Right lobe of liver (tissue), 6 donors: ENCODE measurements at regions not wholly inside any gene's neighbourhood (a gene's known extent, or its start where the extent isn't known, plus 50 kb on each side); places are given as distances from the start of the nearest gene placed in this dataset.

Source experiments
- ATAC-seq, 4 donors: fragments of 200-7000 bp; cut with Tn5 transposase; one replicate each; pipeline ENCODE4 v1.9.1; 2020; ENCODE audit warnings: mild to moderate bottlenecking in 4 of 4, moderate library complexity in 4 of 4
- DNase-seq, 3 donors: peaks; one replicate each; pipeline ENCODE4 v3.0.0-alpha.2; 2020
- H3K27ac ChIP-seq, 3 donors: fragments of 200-600 bp; one replicate each; pipeline ENCODE4 v1.8.0; 2022
- H3K27me3 ChIP-seq, 2 donors: fragments of 200-600 bp; one replicate each; pipeline ENCODE4 v1.8.0; 2022
- H3K36me3 ChIP-seq, 4 donors: fragments of 200-600 bp; sonication (generic) in 1 of 4; one replicate each; pipeline versions ENCODE4 v1.5.1 to v1.8.0; 2017 to 2022; ENCODE audit warnings: control low read depth in 1 of 4
- H3K4me1 ChIP-seq, 4 donors: fragments of 200-600 bp; sonication (generic) in 1 of 4; one replicate each; pipeline versions ENCODE4 v1.5.1 to v1.8.0; 2017 to 2022; ENCODE audit warnings: control low read depth in 1 of 4
- H3K4me3 ChIP-seq, 3 donors: fragments of 200-600 bp; one replicate each; pipeline ENCODE4 v1.8.0; 2022
- H3K9me3 ChIP-seq, 4 donors: fragments of 200-600 bp; sonication (generic) in 1 of 4; one replicate each; pipeline versions ENCODE4 v1.5.1 to v1.8.0; 2017 to 2022; ENCODE audit warnings: control low read depth in 1 of 4
- POLR2A ChIP-seq: fragments of 450-650 bp; IDR thresholded peaks from one replicate; pipeline ENCODE4 v1.6.1; 2017; ENCODE audit warnings: antibody characterized with exemption, mild to moderate bottlenecking
- WGBS: methylation state at CpG from one replicate; pipeline ENCODE4 v1.1.6; 2018; ENCODE audit warnings: low coverage, low lambda C conversion rate; ENCODE audit not compliant: insufficient coverage; ENCODE audit errors: missing lambda C conversion rate; 5-methylcytosine and 5-hydroxymethylcytosine counted together
- intact Hi-C, 2 donors: fragments of 100-400 bp; cut with DNase I; formaldehyde crosslinking; loops; one replicate each; pipeline versions ENCODE4 v1.11.2 to v1.14.1; 2022
- TF ChIP-seq, protein P1 (sequence below), 4 donors: fragments of 200-600 bp in 3 of 4; fragments of 450-650 bp in 1 of 4; IDR thresholded peaks; one replicate each; pipeline versions ENCODE4 v1.5.1 to v1.8.0; 2016 to 2022; ENCODE audit warnings: antibody characterized with exemption in 4 of 4, mild to moderate bottlenecking in 2 of 4
- donor health status: DM: no; HTN: yes; CAD: no.
- donor health status: DM: no; HTN: no; CAD: no.
- donor health status: DM: no; HTN: no; CAD: no.
- donor health status: DM: no; HTN: yes; CAD: no.
- donor health status: DM: no; HTN: yes; CAD: no.

DNA sequence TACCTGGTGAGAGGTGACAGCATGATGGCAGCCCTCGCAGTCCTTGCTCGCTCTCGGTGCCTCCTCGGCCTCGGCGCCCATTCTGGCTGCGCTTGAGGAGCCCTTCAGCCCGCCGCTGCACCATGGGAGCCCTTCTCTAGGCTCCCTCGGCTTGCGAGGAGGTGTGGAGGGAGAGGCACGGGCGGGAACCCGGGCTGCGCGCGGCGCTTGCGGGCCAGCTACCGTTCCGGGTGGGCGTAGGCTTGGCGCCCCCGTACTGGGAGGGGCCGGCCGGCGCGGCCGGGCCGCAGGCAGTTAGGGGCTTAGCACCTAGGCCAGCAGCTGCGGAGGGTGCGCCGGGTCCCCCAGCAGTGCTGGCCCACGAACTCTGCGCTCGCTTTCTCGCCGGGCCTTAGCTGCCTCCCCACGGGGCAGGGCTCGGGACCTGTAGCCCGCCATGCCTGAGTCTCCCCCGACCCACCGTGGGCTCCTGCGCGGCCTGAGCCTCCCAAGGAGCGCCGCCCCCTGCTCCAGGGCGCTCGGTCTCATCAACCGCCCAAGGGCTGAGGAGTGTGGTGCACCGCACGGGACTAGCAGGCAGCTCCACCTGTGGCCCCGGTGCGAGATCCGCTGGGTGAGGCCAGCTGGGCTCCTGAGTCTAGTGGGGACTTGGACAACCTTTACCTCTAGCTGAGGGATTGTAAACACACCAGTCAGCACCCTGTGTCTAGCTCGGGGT lies 1624.3 kb downstream of the SLITRK1 start:
- DNase-seq (no peak), ATAC-seq (no peak)
- WGBS, result 100% methylated on average over 4 of the region's 56 CpGs
- TF ChIP-seq POLR2A, result no peak
- TF ChIP-seq, protein P1, sequence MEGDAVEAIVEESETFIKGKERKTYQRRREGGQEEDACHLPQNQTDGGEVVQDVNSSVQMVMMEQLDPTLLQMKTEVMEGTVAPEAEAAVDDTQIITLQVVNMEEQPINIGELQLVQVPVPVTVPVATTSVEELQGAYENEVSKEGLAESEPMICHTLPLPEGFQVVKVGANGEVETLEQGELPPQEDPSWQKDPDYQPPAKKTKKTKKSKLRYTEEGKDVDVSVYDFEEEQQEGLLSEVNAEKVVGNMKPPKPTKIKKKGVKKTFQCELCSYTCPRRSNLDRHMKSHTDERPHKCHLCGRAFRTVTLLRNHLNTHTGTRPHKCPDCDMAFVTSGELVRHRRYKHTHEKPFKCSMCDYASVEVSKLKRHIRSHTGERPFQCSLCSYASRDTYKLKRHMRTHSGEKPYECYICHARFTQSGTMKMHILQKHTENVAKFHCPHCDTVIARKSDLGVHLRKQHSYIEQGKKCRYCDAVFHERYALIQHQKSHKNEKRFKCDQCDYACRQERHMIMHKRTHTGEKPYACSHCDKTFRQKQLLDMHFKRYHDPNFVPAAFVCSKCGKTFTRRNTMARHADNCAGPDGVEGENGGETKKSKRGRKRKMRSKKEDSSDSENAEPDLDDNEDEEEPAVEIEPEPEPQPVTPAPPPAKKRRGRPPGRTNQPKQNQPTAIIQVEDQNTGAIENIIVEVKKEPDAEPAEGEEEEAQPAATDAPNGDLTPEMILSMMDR (IDR thresholded peaks at IDR 0.05), result no peak
- no peak overlapping the region for H3K27ac ChIP-seq
- H3K36me3 ChIP-seq, result no peaks in the 10 kb centered on the region
- no peaks in the 10 kb centered on the region for H3K4me1 ChIP-seq
- no peaks in the 10 kb centered on the region for H3K27me3 ChIP-seq
- H3K9me3 ChIP-seq, result no peaks in the 10 kb centered on the region
- intact Hi-C loops, result no loop called here
- no peak overlapping the region for H3K4me3 ChIP-seq

DNA sequence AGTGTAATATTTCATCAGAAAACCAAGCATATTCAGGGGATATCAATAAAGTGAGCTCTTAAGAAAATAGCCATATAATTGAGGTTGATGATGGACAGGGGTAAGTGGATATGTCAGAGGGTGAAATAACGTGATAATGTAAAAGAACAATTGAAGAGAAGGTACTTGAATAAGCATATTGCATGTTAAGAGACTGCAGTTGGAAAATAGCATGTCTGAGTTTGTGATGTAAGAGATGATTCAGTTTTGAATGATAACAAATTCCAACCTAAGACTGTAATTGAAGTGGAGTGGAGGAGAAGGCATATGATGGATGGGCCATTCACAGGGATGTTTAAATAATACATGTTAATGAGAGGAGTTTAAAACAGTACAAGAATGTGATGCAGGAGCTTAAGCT lies 1633.5 kb downstream of the SLITRK1 start:
- ATAC-seq (no peak), DNase-seq (no peak)
- H3K9me3 ChIP-seq, result no peaks in the 10 kb centered on the region
- intact Hi-C loops, result no loop called here
- H3K4me1 ChIP-seq, result no peaks in the 10 kb centered on the region
- H3K36me3 ChIP-seq, result no peaks in the 10 kb centered on the region
- H3K27me3 ChIP-seq, result no peaks in the 10 kb centered on the region
- TF ChIP-seq, protein P1 (IDR thresholded peaks at IDR 0.05), result no peak
- no peak for TF ChIP-seq POLR2A
- 44% methylated on average over 1 of the region's 1 CpG for WGBS
- no peak overlapping the region for H3K4me3 ChIP-seq
- H3K27ac ChIP-seq, result no peak overlapping the region

DNA sequence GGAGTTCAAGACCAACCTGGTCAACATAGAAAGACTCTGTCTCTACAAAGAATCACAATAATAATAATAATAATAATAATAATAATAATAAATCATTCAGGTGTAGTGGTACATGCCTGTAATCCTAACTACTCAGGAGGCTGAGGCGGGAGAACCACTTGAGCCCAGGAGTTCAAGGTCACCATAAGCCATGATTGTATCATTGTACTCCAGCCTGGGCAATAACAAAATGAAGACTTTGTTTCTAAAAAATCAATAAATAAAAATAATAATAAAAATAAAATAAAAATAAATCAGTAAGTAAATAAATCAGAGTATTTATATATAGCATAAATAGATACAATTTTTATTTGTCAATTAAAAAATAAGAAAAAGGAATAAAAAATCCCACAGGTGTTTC lies 1636.4 kb downstream of the SLITRK1 start:
- Histone ChIP-seq H3K27me3 (no peaks in the 10 kb centered on the region), H3K4me3 (no peak overlapping the region), H3K4me1 (no peaks in the 10 kb centered on the region), H3K36me3 (no peaks in the 10 kb centered on the region), H3K9me3 (no peaks in the 10 kb centered on the region), H3K27ac (no peak overlapping the region)
- 80% methylated on average over 1 of the region's 1 CpG for WGBS
- intact Hi-C loops, result no loop called here
- DNase-seq (no peak), ATAC-seq (no peak)
- TF ChIP-seq POLR2A, result no peak
- TF ChIP-seq, protein P1 (IDR thresholded peaks at IDR 0.05), result no peak

GRCh38 chr13:82224806-82225205 lies 1657.5 kb downstream of the SLITRK1 start:
- TF ChIP-seq, protein P1 (IDR thresholded peaks at IDR 0.05), result no peak
- TF ChIP-seq POLR2A, result no peak
- H3K36me3 ChIP-seq, result no peaks in the 10 kb centered on the region
- no peaks in the 10 kb centered on the region for H3K27me3 ChIP-seq
- intact Hi-C loops, result no loop called here
- H3K4me3 ChIP-seq, result no peak overlapping the region
- no peak overlapping the region for H3K27ac ChIP-seq
- no peak for ATAC-seq
- no peak for DNase-seq
- H3K4me1 ChIP-seq, result no peaks in the 10 kb centered on the region
- WGBS, result 47% methylated on average over 3 of the region's 3 CpGs
- no peaks in the 10 kb centered on the region for H3K9me3 ChIP-seq
